Uterus (tissue), 2 donors: ENCODE measurements at regions not wholly inside any gene's neighbourhood (a gene's known extent, or its start where the extent isn't known, plus 50 kb on each side); places are given as distances from the start of the nearest gene placed in this dataset.

Experiments
- POLR2A ChIP-seq, 2 donors: fragments of 450-650 bp; IDR thresholded peaks; one replicate each; pipeline ENCODE4 v1.6.1; 2016; ENCODE audit warnings: antibody characterized with exemption in 2 of 2, mild to moderate bottlenecking in 1 of 2, moderate library complexity in 1 of 2
- TF ChIP-seq, protein P1 (sequence below), 4 experiments: fragments of 200-600 bp in 2 of 4; fragments of 450-650 bp in 2 of 4; sonication (generic) in 2 of 4; IDR thresholded peaks; one replicate each; pipeline ENCODE4 v1.5.1; 2016 to 2019; ENCODE audit warnings: antibody characterized with exemption in 4 of 4, mild to moderate bottlenecking in 2 of 4, moderate library complexity in 1 of 4

DNA sequence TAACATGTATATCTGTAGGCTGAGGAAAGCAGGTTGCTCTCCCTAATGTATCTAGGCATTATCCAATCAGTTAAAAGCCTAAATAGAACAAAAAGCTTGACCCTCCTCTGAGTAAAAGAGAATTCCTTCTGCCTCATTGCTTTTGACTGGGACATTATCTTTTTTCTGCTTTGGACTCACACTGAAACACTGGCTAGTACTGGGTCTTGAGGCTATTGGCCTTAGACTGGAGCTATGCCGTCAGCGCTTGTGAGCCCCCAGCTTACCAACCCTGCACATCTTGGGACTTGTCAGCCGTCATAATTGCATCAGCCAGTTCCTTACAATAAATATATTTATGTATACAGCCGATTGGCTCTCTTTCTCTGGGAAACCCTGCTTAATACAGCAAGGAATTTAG lies 206.8 kb upstream of the ARHGAP24 start:
- no peak for TF ChIP-seq POLR2A (IDR thresholded peaks at IDR 0.05)
- TF ChIP-seq, protein P1, sequence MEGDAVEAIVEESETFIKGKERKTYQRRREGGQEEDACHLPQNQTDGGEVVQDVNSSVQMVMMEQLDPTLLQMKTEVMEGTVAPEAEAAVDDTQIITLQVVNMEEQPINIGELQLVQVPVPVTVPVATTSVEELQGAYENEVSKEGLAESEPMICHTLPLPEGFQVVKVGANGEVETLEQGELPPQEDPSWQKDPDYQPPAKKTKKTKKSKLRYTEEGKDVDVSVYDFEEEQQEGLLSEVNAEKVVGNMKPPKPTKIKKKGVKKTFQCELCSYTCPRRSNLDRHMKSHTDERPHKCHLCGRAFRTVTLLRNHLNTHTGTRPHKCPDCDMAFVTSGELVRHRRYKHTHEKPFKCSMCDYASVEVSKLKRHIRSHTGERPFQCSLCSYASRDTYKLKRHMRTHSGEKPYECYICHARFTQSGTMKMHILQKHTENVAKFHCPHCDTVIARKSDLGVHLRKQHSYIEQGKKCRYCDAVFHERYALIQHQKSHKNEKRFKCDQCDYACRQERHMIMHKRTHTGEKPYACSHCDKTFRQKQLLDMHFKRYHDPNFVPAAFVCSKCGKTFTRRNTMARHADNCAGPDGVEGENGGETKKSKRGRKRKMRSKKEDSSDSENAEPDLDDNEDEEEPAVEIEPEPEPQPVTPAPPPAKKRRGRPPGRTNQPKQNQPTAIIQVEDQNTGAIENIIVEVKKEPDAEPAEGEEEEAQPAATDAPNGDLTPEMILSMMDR (IDR thresholded peaks at IDR 0.05), result no peak
